HCT116 (cell line): ENCODE measurements at regions not wholly inside any gene's neighbourhood (a gene's known extent, or its start where the extent isn't known, plus 50 kb on each side); places are given as distances from the start of the nearest gene placed in this dataset.

Source experiments
- CTCF ChIP-seq, 3 experiments: fragments of 200-600 bp in 1 of 3; sonication (generic) in 1 of 3; IDR thresholded peaks in 2 of 3; conservative IDR thresholded peaks in 1 of 3; 2 replicates each; pipeline ENCODE4 v1.5.1; 2012 to 2017; ENCODE audit warnings: low read depth in 2 of 3, low read length in 2 of 3, antibody characterized with exemption in 1 of 3, borderline replicate concordance in 1 of 3, control low read depth in 1 of 3, mild to moderate bottlenecking in 1 of 3, mixed read lengths in 1 of 3, mixed run types in 1 of 3, moderate library complexity in 1 of 3; ENCODE audit not compliant: insufficient read depth in 1 of 3
- POLR2A ChIP-seq: IDR thresholded peaks from 2 replicates; pipeline ENCODE4 v1.7.0; 2011; ENCODE audit warnings: borderline replicate concordance; ENCODE audit not compliant: insufficient read depth, insufficient read length; ENCODE audit errors: extremely low read depth
- POLR2AphosphoS5 ChIP-seq: IDR thresholded peaks from 2 replicates; pipeline ENCODE4 v1.6.1; 2011; ENCODE audit warnings: mild to moderate bottlenecking, low read depth, low read length, moderate library complexity
- YY1 ChIP-seq: IDR thresholded peaks from 2 replicates; pipeline ENCODE4 v1.6.1; 2011; ENCODE audit warnings: low read length, low read depth, moderate library complexity, mild to moderate bottlenecking; ENCODE audit not compliant: insufficient replicate concordance; ENCODE audit errors: extremely low read depth
- ZFX ChIP-seq: fragments of 450-650 bp; IDR thresholded peaks from 2 replicates; pipeline ENCODE4 v1.6.1; 2017
- ZNF274 ChIP-seq: fragments of 200-500 bp; sonication (Bioruptor generic); IDR thresholded peaks from 2 replicates; pipeline ENCODE4 v1.6.1; 2014; ENCODE audit warnings: mild to moderate bottlenecking, low read depth, low read length, inconsistent platforms

- TF ChIP-seq ZFX (no peak), POLR2A (no peak), CTCF (IDR thresholded peaks at IDR 0.05 in 2 of 3, conservative IDR thresholded peaks at IDR 0.05 in 1 of 3; ENCODE audit: borderline replicate concordance in 1 of 3, insufficient read depth in 1 of 3, low read depth in 2 of 3, low read length in 2 of 3) (no peak), ZNF274 (no peak), YY1 (no peak), POLR2AphosphoS5 (no peak)
These were observed 661.7 kb downstream of the IPMK start for GRCh38 chr10:57605948-57606485.
